ENCODE measurements at regions not wholly inside any gene's neighbourhood (a gene's known extent, or its start where the extent isn't known, plus 50 kb on each side); places are given as distances from the start of the nearest gene placed in this dataset.
A peak's percentile ranks its signal among the peaks of the same experiment; 100 is the strongest.

GRCh38 chr6:134584847-134585516 is 267.1 kb upstream of the SGK1 start:
- H3K79me2 ChIP-seq (ENCODE audit: control insufficient read depth, insufficient read depth, low read length) = no peaks in the 10 kb centered on the region
- H4K20me1 ChIP-seq (ENCODE audit: control insufficient read depth, extremely low read depth, insufficient read depth, low read length) = no peaks in the 10 kb centered on the region
- H3K4me1 ChIP-seq (ENCODE audit: control insufficient read depth, extremely low read depth, insufficient read depth, low read length) = peaks cover 4% of the 10 kb centered on the region
- H3K27me3 ChIP-seq (ENCODE audit: control insufficient read depth, insufficient read depth, low read length) = no peaks in the 10 kb centered on the region
- no peak overlapping the region for H3K4me2 ChIP-seq (ENCODE audit: extremely low read depth, insufficient read depth, low read length)
- no peak overlapping the region for H3K27ac ChIP-seq (ENCODE audit: insufficient read depth, low read length)
- H3K36me3 ChIP-seq (ENCODE audit: control insufficient read depth, insufficient read depth, low read length) = no peaks in the 10 kb centered on the region
- H2AFZ ChIP-seq (ENCODE audit: low read length) = no peak overlapping the region
- no peak overlapping the region for H3K4me3 ChIP-seq (replicated peaks in 1 of 4; ENCODE audit: control extremely low read depth in 1 of 4, insufficient read depth in 1 of 4, low read depth in 3 of 4, low read length in 4 of 4)
- no peak overlapping the region for H3K9ac ChIP-seq (ENCODE audit: insufficient read depth, low read length)
- no peaks in the 10 kb centered on the region for H3K9me3 ChIP-seq (ENCODE audit: control insufficient read depth, insufficient read depth, low read depth, low read length)
- TF ChIP-seq CTCF (conservative IDR thresholded peaks at IDR 0.05 in 1 of 2, IDR thresholded peaks at IDR 0.05 in 1 of 2; ENCODE audit: low read depth in 1 of 2, low read length in 2 of 2) (no peak), EZH2 (IDR thresholded peaks at IDR 0.05; ENCODE audit: low read length, missing control alignments) (no peak)
- DNase-seq (ENCODE audit: low read depth in 2 of 2) = peak in 1 of 2 donors; percentile 24

GRCh38 chr6:134577998-134578397 is 260.1 kb upstream of the SGK1 start:
- Histone ChIP-seq H4K20me1 (ENCODE audit: control insufficient read depth, extremely low read depth, insufficient read depth, low read length) (no peaks in the 10 kb centered on the region), H3K4me2 (ENCODE audit: extremely low read depth, insufficient read depth, low read length) (no peak overlapping the region), H3K9me3 (ENCODE audit: control insufficient read depth, insufficient read depth, low read depth, low read length) (no peaks in the 10 kb centered on the region), H3K79me2 (ENCODE audit: control insufficient read depth, insufficient read depth, low read length) (no peaks in the 10 kb centered on the region), H3K36me3 (ENCODE audit: control insufficient read depth, insufficient read depth, low read length) (no peaks in the 10 kb centered on the region), H3K4me1 (ENCODE audit: control insufficient read depth, extremely low read depth, insufficient read depth, low read length) (no peaks in the 10 kb centered on the region), H3K27me3 (ENCODE audit: control insufficient read depth, insufficient read depth, low read length) (no peaks in the 10 kb centered on the region), H3K27ac (ENCODE audit: insufficient read depth, low read length) (no peak overlapping the region), H3K4me3 (replicated peaks in 1 of 4; ENCODE audit: control extremely low read depth in 1 of 4, insufficient read depth in 1 of 4, low read depth in 3 of 4, low read length in 4 of 4) (no peak overlapping the region), H3K9ac (ENCODE audit: insufficient read depth, low read length) (no peak overlapping the region), H2AFZ (ENCODE audit: low read length) (no peak overlapping the region)
- DNase-seq (ENCODE audit: low read depth in 2 of 2) = peak; percentile 4 to 25
- TF ChIP-seq EZH2 (IDR thresholded peaks at IDR 0.05; ENCODE audit: low read length, missing control alignments) (no peak), CTCF (conservative IDR thresholded peaks at IDR 0.05 in 1 of 2, IDR thresholded peaks at IDR 0.05 in 1 of 2; ENCODE audit: low read depth in 1 of 2, low read length in 2 of 2) (no peak)

- Histone ChIP-seq H3K4me2 (ENCODE audit: extremely low read depth, insufficient read depth, low read length) (no peak overlapping the region), H3K79me2 (ENCODE audit: control insufficient read depth, insufficient read depth, low read length) (no peaks in the 10 kb centered on the region)
Measured at GRCh38 chr6:134575221-134575620, 257.3 kb upstream of the SGK1 start.

More at GRCh38 chr6:134575221-134575620, 257.3 kb upstream of the SGK1 start:
- no peak for DNase-seq (ENCODE audit: low read depth in 2 of 2)
- Histone ChIP-seq H3K9me3 (ENCODE audit: control insufficient read depth, insufficient read depth, low read depth, low read length) (no peaks in the 10 kb centered on the region), H3K9ac (ENCODE audit: insufficient read depth, low read length) (no peak overlapping the region), H3K27me3 (ENCODE audit: control insufficient read depth, insufficient read depth, low read length) (no peaks in the 10 kb centered on the region), H3K27ac (ENCODE audit: insufficient read depth, low read length) (no peak overlapping the region), H3K4me3 (replicated peaks in 1 of 4; ENCODE audit: control extremely low read depth in 1 of 4, insufficient read depth in 1 of 4, low read depth in 3 of 4, low read length in 4 of 4) (no peak overlapping the region), H4K20me1 (ENCODE audit: control insufficient read depth, extremely low read depth, insufficient read depth, low read length) (no peaks in the 10 kb centered on the region), H2AFZ (ENCODE audit: low read length) (no peak overlapping the region), H3K4me1 (ENCODE audit: control insufficient read depth, extremely low read depth, insufficient read depth, low read length) (no peaks in the 10 kb centered on the region), H3K36me3 (ENCODE audit: control insufficient read depth, insufficient read depth, low read length) (no peaks in the 10 kb centered on the region)
- TF ChIP-seq EZH2 (IDR thresholded peaks at IDR 0.05; ENCODE audit: low read length, missing control alignments) (no peak), CTCF (conservative IDR thresholded peaks at IDR 0.05 in 1 of 2, IDR thresholded peaks at IDR 0.05 in 1 of 2; ENCODE audit: low read depth in 1 of 2, low read length in 2 of 2) (no peak)
